ENCODE measurements at regions not wholly inside any gene's neighbourhood (a gene's known extent, or its start where the extent isn't known, plus 50 kb on each side); places are given as distances from the start of the nearest gene placed in this dataset.
"Not testable (repeated sequence)": the region's sequence is repeated elsewhere in the genome, so short reads cannot be mapped to it uniquely, and the experiment has no call there.

DNA sequence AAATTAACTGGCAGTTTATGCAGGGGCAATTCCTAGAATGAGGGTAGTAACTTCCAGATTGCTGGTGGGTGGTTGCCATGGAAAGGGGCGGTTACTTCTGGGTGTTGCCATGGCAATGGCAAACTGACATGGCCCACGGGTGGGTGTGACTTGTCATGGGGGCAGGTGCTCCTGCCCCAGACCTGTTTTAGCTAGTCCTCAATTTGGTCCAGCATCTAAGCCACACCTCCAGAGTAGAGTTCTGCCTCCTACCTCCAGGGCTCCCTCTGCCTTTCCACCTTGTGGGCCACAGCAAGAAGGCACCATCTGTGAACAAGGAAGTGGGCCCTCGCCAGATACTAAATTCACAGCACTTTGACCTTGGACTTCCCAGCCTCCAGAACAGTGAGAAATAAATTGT lies 148.7 kb downstream of the TFCP2L1 start:
- DNase-seq (ENCODE audit: low read depth) = no peak

DNA sequence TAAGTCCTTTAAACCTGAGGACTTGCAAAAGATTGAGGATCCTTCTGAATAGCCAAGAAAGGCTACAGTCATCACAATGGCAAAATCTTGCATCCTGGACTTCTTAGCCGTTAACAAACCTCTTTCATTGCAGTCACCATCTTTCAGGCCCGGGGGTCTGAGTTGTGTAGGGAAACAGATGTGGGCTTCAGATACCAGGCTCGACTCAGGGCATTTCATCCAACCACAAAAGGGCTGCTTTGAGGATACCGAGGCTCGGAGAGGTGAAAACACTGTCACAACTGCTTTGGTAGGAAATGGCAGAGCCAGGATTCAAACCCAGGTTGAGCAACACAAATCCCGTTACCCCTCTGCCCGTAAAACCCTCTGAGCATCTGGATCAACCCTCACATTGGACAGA lies 147.4 kb downstream of the TFCP2L1 start:
- no peak for DNase-seq (ENCODE audit: low read depth)

GRCh38 chr2:121140734-121141133 lies 144.3 kb downstream of the TFCP2L1 start:
- DNase-seq (ENCODE audit: low read depth) = no peak

- no peak for DNase-seq (ENCODE audit: low read depth)
Observed at GRCh38 chr2:121142452-121142851, 142.6 kb downstream of the TFCP2L1 start.

GRCh38 chr2:121144111-121144510 lies 140.9 kb downstream of the TFCP2L1 start:
- DNase-seq (ENCODE audit: low read depth) = no peak

DNA sequence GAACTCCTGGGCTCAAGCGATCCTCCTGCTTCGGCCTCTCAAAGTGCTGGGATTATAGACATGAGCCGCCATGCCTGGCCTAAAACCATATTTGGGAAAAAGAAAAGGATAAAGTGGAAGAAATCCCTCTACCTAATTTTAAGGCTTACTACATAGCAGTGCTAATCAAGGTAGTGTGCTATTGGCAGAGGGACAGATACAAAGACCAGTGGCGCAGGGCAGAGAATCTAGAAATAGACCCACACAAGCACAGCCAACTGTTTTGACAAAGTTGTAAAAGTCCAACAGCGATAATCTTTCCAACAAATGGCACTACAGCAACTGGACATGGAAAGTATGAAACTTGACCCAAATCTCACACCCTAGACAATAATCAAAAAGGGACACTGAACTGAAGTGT lies 138.4 kb downstream of the TFCP2L1 start:
- DNase-seq (ENCODE audit: low read depth) = no peak

GRCh38 chr2:121147766-121148165 lies 137.2 kb downstream of the TFCP2L1 start:
- DNase-seq (ENCODE audit: low read depth) = no peak

- no peak for DNase-seq (ENCODE audit: low read depth)
Observed at GRCh38 chr2:121148481-121148880, 136.5 kb downstream of the TFCP2L1 start.

- no peak for DNase-seq (ENCODE audit: low read depth)
Observed at GRCh38 chr2:121149384-121149783, 135.6 kb downstream of the TFCP2L1 start.

GRCh38 chr2:121150126-121150525 lies 134.9 kb downstream of the TFCP2L1 start:
- DNase-seq (ENCODE audit: low read depth) = no peak

- no peak for DNase-seq (ENCODE audit: low read depth)
Observed at GRCh38 chr2:121150713-121151112, 134.3 kb downstream of the TFCP2L1 start.

GRCh38 chr2:121151311-121152109 lies 133.5 kb downstream of the TFCP2L1 start:
- no peak for DNase-seq (ENCODE audit: low read depth)

DNA sequence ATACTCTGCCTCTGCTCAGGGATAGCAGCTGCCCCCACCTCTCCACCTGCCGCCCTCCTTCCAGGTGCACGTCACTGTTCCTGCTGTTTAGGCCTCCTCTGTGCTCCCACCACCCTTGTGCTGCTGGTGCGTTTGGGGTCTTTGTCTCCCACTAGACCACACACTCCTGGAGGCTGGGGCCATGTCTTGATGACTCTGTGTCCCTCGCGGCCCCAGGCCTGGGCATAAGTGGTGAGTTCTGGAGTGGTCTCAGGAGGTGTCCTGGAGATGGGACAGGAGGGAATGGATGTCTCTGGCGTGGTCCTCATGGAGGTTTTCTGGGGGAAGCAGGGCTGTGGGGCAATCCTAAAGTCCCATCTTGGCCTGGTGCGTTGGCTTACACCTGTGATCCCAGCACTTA lies 132.1 kb downstream of the TFCP2L1 start:
- DNase-seq (ENCODE audit: low read depth) = no peak

DNA sequence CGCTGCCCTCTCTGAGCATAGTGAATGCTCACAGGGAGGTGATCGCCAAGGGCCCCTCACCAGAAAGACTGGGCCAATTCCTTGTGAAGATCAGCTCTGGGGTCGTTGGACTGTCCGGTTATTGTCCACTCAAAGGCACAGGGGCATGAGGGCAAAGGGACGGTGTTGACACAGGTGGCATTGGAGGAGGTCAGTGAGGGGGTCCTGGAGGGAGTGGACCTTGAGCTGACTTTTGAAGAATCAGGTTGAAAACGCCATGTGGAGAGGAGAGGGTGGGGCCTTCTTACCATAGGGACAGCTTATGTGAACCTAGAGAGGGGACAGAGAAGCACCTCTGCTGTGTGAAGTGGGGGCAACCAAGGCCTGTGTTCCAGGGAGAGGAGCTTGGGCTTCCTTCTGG lies 131.5 kb downstream of the TFCP2L1 start:
- DNase-seq (ENCODE audit: low read depth) = no peak

DNA sequence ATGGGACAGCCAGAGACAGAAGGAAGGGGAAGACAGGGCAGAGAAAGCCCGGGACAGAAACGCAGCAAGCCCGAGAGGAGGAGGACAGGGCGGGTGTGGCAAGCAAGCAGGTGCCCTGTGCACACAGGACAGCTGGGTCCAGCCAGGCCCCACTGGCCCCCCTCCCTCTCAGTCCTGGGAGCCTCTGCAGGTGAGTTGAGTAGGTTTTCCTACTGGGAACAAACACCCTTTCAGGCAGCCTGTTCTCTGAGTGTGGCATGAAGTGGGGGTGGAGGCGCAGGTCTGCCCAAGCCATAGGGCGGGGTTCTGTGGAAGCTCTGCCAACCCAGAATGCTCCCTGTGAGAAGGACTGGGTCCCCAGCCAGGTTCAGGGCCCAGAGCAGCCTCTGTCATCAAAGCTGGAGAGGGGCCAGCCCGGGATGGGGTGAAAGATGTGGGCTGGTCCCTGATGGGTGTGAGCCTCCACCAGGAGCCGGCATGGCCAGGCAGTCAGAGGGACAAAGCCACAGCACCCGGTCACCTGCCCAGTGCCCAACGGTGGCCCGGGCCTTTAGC lies 129.4 kb downstream of the TFCP2L1 start:
- DNase-seq (ENCODE audit: low read depth) = no peak

- not testable (repeated sequence) for DNase-seq (ENCODE audit: low read depth)
Observed at GRCh38 chr2:121157481-121157880, 127.5 kb downstream of the TFCP2L1 start.

DNA sequence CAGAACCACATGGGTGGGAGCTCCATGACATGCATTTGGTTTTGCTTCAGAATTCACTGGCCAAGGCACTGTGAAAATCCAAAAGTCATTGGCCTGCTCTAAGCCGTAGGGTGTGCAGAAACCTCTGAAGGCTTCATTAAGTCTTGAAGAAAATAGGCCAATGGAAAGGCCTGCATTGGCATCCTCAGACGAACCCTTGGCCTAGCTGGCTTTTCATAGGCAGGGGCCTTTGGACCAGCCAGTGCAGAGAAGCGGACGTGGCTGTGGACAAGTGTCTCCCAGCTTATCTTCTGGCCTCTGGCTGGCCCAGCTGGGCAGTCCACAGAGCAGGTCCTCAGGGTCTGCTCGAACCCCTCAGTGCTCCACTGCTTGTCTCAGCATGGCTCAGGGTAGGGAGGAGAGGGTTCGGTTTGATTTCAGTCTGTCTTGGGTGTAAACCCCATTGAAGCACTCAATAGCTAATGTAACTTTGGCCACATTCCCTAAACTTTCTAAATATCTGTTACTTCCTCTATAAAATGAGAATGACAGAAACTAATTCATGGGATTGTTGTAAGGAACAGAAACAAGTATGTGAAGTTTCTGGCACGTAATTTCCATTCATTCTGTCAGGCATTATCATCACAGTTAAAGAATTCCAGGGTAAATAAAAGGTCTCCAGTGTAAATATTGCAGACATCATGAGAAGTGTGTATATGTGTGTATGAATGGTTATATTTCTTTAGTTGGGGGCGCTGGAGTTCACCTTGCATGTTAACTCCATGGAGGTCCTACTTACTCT lies 125.5 kb downstream of the TFCP2L1 start:
- DNase-seq (ENCODE audit: low read depth) = no peak

DNA sequence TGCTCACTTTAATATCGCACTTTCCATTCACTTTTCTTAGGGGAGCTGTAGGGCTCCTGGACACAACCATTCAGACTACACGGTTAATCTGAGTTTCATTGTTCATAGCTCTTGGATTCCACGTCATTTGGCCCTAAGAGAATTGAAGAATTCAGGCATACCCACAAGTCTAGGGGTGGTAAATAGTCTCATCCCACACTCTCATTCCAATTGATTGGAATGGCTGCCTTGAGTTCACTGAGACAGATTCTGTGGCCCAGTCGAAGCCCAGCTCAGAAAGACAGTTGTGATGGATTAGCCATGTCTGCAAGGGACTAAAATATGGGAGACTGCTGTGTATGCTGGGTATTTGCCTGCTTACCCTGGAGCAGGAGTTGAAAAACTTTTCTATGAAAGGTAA lies 124.6 kb downstream of the TFCP2L1 start:
- DNase-seq (ENCODE audit: low read depth) = no peak

DNA sequence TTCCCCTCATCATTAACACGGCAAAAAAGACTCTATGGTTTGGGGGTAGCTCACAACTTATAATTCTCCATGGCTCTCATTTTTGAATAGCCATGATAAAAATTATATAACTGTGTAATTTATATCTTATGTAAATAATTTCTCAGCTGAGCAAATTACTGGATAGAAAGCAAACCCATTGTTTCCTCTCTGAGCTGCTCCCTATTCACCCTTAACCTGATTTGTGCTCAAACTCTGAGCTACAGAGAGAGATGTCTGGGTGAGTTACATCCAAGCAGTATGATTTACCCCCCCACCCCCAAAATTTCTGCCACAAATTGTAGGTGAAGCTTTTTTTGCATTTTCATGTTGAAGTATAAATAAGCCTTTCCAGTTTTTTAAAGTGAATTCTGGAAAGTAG lies 123.7 kb downstream of the TFCP2L1 start:
- DNase-seq (ENCODE audit: low read depth) = no peak

DNA sequence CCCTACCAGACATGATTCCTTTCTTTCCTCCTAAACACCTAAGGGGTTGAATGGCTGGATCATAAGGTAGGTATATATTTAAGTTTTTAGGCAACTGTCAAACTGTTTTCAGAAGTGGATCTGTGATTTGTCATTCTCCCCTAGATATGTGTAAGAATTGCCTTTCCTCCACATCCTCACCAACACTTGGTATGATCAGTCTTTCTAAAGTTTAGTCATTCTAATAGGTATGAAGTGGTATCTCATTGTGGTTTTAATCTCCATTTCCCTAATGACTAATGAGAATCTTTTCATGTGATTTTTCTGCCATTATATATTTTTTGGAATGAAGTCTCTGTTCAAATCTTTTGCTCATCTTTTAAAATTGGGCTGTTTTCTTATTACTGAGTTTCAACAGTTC lies 122.1 kb downstream of the TFCP2L1 start:
- DNase-seq (ENCODE audit: low read depth) = no peak

GRCh38 chr2:121164042-121164441 lies 121.0 kb downstream of the TFCP2L1 start:
- no peak for DNase-seq (ENCODE audit: low read depth)

GRCh38 chr2:121165038-121165542 lies 119.9 kb downstream of the TFCP2L1 start:
- DNase-seq (ENCODE audit: low read depth) = no peak

Measured in HS-5 (cell line).